Left renal pelvis (tissue), 4 donors: ENCODE measurements at regions not wholly inside any gene's neighbourhood (a gene's known extent, or its start where the extent isn't known, plus 50 kb on each side); places are given as distances from the start of the nearest gene placed in this dataset.

Experiments used
- DNase-seq, 4 donors: peaks; one replicate each; pipeline ENCODE4 v3.0.0-alpha.2; 2013; ENCODE audit warnings: low read depth in 4 of 4, low spot score in 3 of 4

DNA sequence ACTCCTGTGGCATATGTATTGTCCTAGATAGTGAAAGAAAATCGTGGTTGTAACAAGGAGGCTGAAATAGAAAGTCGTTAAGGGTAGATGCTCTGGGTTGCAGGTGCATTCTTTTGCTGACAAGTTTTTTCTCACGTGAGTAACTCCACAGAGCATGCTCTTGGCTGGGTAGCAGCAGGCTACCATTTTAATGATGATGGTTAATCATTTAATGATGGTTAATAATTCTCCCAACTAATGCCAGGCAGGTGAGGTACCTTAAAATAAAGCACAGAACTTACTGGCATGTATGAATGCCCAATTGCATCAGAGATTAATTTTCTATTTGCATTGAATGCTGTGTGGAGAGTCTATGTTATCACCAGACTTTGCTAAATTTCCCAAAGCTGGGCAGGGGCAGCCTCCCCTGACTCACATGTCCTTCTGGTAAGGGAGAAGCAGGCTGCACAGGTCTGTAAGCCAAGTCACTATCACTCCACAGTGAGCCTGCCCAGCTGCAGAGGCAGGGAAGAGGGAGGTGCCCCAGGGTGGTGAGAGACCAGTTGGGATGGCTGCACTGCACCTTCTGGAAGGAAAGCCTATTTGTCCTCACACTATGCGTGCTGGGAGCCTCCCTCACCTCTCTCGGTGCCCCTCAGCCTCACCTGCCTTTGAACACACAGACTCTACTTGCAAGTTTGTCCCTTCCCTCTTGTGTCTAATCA, 287.0 kb upstream of the IGFBP3 start:
- DNase-seq = peak in 3 of 4 donors; percentile 35 to 55 (median 52)

DNA sequence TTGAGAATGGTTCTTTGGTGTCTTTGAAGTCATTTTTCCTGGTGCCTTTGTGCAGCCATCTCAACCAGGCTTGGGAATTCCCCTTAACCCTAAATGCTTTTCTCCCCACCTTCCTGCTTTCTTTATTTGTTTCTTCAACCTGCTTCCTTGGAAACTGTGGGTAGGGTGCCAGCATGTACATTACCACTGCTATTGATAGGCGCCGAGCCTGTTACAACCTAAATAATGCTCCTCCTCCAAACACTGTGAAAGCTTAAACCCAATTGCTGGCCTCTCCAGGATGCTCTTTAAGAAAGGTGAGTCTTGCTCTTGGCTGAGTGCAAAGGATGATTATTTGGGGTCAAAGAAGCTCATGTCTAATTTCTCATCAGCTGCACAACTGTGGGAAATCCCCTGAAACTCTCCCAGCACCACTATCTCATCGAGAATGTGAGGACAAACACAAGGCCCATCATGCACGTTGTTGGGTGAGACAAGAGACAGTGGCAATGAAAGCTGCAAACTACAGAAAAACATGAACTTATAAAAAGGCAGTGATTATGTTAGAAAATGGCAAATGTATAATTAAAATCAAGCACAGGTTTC, 285.5 kb upstream of the IGFBP3 start:
- no peak for DNase-seq

DNA sequence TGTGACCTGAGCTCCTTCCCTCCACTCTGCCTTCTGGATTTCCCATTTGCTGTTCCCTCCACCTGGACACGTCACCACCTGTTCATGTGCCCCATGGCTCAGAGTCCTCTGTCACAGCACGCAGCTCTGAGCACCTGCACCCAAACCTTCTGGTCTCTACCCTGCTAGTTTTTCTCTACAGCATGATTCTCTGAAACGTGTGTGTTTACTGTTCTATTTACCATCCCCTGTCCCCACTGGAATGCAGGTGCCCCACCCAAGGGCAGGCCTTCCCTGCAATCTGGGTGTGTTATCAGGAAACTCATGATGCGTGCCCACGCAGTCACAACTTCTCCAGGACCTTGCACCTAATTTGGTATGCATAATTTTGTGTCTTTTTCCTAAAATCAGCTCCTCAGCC, 284.4 kb upstream of the IGFBP3 start:
- no peak for DNase-seq

DNA sequence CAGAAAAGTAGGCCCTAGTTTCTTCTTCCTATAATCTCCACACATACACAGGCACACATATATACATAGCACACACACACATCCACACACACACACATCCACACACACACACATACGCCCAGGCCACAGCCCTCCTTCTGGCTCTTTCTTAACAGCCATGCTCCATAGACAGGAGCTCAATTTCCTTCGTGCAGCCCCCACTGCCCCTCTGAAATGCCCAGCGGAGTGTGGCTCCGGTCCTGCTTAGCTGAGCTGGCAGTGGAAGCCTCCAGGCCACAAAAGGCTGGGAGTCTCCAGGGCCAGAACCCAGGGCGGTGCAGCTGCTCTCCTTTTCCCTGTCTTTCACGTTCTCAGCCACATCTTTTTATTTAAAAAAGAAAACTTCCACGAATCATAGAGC, 282.9 kb upstream of the IGFBP3 start:
- no peak for DNase-seq

DNA sequence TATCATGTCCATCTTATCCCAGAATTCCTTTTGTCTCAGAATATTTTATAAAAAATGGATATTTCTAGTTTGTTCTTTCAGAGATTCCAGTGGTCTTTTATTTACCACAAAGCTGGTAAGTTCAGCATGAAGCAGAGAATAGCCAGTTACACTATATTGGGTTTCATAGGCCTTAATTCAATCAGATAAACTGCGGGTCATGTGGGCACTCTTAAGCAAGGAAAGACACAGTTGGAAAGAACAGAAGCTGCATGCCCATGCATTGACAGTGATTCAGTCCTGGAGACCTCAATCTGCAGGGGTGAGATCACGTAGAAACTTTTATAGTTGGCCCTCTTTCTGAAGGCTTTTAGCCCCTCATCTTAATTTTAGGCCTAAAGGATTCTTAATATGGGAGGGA, 281.3 kb upstream of the IGFBP3 start:
- no peak for DNase-seq

DNA sequence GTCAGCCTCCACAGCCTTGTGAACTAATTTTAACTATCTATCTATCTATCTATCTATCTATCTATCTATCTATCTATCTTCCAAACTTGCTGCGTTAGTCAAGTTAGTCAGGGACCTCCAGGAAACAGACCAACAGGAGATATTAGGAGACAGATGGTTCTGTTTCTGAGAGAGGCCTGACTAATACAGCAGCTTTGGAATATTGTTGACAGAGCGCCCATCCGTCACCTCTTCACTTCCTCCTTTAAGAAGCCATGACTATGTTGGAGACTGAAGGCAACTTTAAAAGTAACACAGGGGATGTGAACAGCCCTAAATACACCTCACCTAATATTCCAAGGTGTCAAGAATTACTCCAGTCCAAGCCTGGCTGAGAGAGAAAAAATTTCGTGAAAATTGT, 280.9 kb upstream of the IGFBP3 start:
- no peak for DNase-seq

DNA sequence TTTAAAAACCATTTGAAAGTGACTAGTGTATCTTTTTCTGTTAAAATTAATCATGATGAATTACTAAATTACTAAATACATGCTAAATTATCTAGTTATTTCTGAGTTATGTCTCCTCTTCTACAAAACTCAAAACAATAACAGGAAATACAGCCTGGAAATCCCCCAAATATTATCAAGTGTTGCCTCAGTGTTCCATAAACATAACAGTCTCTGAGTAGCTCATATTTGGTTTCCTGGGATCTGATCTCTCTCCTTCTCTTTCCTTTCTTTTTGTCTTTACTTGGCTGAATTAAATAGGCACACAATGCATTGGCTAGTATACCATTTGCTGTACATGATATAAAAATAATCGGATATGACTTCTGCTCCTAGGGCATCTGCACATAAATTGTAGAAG, 277.6 kb upstream of the IGFBP3 start:
- no peak for DNase-seq

DNA sequence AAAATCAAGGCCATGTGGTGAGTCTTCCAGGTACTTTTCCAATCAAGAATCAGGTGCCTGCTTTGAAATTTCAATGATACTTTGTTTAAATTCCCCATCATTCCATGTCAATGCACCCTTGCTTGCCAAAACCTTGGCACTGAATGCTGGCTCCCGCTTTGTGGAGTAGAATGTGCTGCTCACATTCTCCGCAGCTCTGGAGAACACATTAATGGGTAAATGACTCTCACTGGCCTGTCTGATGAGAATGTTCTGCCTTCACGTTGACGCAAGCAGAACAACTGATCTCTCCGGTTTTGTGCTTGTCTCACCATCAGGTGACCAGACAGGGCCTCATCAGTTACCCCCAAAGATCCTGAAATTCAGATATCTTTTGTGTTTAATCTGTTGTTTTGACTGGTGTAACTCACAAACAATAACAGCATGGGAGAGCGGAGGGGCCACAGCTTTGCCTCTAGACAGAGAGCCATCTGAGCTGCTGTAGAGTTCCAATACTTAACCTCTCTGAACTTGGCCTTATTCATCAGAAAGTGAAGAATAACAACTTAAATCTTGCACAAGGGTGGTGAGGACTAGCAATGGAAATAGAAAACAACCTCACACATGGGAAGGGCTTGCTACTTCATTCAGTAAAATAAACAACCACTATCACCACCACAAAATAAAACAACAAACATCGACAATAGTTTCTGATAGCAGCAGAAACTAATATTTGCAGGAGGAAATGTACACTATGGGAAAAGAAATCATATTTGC, 276.9 kb upstream of the IGFBP3 start:
- no peak for DNase-seq

DNA sequence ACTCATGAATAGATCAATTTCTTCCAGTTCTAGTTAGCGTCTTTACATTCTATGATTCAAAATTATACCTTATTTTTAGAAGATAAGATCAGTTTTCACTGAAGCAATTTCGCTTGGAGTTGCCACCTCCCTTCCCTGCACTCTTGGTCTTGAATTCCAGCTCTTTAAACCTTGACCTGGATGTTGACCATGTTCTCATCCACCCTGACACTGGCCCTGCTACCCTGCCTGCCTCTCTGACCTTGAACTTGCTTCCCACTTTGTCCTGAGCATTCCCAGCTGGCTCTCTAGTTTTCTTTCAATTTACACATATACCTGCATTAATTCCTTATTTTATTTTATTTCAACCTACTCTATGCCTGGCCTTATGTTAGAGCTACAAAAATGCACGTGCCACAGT, 274.9 kb upstream of the IGFBP3 start:
- no peak for DNase-seq

DNA sequence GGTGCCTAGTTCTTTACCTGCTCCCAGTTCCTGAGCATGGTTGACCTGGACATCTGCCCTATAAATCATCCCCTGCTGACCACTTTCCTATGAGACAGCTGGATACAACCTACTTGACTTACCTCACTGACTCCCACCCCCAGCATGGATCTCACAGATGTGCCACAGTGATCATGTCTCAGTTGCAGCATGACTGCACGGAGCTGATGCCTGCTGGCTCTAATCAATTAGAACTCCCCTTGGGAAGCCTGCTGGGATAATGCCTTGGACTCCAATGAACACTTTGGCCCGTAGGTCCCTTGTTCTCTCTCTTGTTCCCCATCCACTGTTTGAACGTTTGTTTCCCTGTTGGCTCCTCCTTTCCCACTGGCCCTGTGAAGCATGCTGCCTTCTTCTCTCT, 271.2 kb upstream of the IGFBP3 start:
- DNase-seq = no peak

DNA sequence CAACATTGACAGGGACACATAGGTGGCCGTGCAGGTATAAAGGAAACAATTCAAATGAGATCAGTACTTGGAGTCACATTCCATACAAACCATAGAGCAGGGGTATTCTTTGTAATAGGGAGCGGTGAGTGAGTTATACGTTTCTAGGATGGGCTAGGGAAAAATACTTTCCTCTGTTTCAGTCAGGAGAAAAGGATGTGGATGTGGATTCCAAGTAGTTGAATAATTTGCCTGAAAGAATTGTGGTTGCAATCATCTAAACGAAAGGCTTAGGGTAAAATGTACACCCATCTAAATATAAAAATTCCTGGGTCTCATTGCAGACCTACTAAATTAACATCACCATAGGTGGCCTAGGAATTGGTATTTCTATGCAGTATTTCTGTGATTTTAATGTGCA, 270.7 kb upstream of the IGFBP3 start:
- DNase-seq = no peak

DNA sequence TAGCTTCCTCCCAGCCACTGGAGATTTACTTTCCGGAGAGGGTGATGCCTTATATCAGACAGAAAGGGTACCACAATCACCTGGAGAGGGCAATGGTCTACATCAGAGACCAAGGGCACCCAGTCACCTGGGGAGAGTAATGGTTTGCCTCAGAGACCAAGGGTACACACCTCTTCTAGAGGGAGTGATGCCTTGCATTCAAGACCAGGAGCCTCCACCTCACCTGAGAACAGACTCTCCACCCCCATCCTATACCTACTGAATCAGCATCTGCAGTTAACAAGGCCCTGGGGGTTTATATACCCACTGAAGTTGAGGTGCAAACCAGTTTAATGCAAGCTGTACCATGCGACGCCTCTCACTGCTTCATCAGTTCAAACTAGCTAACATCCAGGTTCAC, 270.2 kb upstream of the IGFBP3 start:
- DNase-seq = no peak

DNA sequence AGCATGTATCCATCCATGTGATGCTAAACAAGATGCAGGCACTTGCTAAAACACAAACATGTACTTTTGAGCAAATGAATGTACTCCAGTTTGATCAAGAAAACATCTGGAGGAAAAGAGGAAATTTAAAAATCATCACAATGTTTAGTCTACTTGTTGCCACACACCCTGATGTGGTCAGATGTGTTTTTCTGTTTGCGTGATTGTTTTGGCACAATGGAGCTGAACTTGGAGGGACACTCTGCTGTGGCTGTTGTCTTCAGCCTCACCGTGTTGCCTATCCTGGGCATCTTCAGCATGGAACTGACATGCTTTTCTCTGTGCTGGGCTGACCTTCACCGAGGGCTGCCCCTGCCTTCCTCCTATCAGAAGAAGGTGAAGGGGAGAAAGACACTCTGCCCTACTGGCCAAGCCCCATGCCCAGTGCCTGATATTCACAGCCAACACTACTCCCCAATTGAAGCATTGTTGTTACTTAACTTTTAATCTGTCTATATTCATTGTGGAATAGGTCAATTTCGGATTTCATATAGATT, 268.3 kb upstream of the IGFBP3 start:
- no peak for DNase-seq

DNA sequence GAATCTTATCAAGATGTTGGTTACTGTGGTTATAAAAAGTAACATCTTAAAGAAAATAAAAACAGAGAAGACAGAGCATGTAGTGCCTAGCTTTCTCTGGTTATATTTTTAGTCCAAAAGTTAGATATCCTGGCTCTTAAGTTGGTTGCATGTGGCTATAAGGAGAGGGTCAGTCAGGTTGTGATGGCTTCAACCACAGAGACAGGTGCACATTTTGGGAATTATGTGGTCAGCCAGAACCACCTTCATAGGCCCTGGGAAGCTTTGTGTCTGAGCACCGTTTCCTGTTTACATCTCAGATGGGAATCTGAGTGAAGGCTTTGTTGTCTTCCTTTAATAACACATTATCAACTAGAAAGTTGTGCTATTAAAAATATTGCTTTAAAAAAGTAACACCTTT, 265.1 kb upstream of the IGFBP3 start:
- DNase-seq = no peak

DNA sequence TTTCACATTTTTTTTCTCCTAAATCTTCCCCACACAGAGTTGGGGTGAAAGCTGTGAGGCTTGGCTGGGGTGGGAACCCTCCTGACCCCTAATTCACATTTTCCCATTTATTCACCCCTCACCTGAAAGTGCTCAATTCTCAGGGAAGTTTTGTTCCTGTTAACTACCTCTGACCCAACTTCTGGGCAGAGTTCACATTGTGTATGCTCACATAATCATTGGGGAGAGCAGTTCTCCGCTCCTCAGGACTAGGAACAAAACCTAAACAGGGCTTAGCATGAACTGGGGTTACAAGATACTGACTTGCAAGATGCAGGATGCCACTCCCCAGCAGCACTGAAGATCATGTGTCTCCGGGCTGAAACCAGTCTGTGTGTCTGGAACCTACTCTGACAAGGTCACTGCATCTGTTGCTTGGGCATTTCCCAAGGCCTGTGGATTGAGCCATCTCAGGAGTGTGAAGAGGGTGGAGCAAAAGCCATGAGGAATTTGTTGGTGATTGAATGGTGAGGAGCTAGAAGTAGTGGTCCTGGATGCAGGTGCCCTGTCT, 258.1 kb upstream of the IGFBP3 start:
- DNase-seq = no peak

DNA sequence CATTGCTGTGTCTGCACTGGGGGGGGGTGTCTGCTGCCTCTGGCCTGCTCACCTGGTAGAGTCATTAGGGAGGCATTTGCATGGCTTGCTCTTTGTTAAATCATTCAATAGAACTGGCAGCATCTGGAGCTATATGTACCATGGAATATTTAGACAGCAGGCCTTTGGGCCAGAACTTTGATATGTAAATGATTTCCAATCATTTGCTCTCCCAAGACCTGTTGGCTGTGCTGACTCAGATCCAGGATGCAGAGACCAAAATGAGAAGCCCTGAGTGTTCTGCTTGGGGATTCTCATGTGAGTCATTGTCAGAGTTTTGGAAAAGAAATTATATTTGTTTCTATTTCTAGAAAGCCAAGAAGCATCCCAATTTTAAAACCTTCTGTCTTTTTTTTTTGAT, 257.6 kb upstream of the IGFBP3 start:
- DNase-seq = no peak

DNA sequence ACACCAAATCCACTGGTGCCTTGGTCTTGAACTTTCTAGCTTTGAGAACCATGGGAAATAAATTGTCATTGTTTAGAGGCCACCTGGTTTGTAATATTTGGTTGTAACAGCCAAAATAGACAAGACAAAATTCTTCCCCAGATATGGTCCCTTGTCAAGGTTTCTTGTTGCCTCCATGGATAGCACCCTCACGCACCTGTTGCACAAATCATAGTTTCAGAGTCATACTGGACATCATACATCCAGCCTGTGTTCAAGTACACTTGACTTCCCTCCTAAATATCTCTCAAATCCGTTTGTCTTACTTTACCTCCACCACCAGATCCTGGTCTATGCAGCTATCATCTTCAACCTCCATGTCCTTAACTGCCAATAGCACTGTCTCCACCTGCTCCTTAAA, 256.7 kb upstream of the IGFBP3 start:
- no peak for DNase-seq

DNA sequence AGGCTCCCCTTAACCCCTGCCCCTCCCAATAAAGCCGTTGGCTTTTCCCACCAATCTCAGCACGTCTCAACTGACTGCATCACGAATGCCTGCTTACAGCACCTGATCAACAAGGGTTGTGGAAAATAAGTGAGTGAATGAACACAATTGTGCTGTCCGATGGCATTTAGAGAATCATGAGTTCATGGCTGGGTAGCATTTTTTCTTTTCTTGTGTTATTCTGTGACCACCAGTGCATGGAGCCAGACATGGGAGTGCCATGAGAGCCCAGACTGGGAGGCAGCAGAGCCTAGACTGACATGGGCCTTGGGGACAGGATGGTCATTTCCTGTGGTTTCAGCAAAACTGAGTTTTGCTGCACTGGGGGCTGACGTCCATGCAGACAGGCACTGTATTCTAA, 254.1 kb upstream of the IGFBP3 start:
- no peak for DNase-seq

DNA sequence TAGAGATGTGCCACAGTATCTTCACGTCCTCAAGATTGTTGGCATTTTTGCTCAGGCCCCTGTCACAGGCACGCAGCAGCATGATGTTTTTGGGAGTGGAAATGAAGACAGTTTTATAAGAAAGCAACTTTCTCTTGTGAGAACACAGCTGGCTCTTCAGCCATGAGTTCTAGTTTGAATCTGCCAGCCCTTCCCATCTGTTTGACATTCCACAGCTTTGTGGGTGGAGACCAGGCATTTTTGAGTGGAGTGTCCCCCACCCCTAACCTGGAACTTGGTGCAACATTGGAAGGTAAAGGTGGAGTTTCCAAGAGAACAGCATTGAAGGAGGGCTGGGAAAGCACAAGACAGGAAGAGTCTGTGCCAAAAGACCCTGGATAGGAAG, 253.1 kb upstream of the IGFBP3 start:
- DNase-seq = no peak

DNA sequence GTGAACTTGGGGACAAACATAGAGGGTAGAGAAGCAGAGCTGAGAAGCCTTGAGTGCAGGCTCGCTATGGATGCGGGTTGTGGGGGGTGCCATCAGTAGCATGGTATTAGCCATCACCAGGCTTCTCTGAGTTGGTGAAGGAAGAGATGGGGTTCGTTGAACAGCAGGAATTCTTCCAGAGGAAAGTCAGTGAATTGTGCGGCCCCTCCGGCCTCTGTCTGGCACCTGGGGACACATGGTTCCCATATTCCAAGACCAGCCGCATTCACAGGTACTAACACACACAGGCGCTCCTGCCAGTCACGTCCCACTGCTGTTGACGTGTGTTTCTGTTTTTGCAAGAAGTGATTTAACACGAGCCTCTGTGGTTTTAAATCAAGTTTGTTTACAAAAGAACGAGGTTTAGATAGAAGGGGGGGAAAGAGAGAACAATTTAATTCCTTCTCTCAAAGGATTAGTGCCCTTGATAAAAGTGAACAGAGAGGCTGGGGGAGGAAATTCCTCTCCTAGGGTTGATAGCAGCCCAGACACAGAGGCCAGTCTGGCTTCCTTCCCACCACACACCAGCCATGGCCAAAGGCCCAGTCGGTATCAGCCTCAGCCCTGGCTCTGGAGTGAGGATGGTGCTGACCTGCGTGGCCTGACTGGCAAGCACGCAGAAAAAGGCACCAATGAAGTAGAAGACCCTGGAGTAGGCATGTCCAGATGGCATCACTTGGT, 252.6 kb upstream of the IGFBP3 start:
- peak in 3 of 4 donors; percentile 31 to 48 (median 36) for DNase-seq

DNA sequence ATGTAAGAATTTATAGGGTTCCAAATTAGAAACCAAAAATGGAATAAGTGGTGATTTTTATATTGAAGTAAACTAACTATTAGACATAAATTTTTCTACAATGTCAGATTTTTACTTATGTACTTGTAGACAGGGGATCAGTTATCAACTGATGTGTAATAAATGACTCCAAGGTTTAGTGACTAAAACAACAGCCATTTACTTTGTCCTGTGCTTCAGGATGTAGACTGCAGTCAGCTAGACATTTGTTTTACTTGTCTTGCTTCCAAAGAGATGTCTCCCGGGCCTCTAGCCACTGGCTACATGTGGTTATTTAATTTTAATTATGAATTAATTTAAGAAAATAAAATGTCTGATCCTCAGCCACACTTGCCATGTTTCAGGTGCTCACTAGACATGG, 249.7 kb upstream of the IGFBP3 start:
- DNase-seq = no peak
